ENCODE measurements at regions not wholly inside any gene's neighbourhood (a gene's known extent, or its start where the extent isn't known, plus 50 kb on each side); places are given as distances from the start of the nearest gene placed in this dataset.

DNA sequence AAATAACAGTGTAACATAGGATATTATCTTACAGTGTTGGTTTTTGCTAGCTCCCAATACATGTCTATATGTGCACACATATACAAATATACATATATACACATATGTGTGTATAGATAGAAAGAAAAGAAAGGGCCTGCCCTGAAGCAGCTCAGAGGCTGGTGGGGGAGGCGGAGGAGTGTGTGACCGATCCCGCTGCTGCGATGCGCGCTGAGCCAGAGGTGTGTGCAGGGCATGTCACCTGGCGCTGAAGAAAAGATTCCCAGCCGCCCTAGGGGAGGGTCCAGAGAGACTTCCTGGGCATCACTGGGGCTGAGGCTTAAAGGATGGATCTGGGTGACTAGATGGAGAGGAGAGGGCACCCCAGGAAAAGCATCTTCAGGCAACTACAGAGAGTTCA lies 110.2 kb downstream of the FAM50B start:
- Histone ChIP-seq H3K27ac (no peak overlapping the region), H3K36me3 (no peaks in the 10 kb centered on the region), H3K27me3 (no peaks in the 10 kb centered on the region), H3K9me3 (no peaks in the 10 kb centered on the region), H3K4me1 (no peaks in the 10 kb centered on the region), H3K4me3 (no peak overlapping the region)
- TF ChIP-seq POLR2AphosphoS5 (IDR thresholded peaks at IDR 0.05) (no peak), CTCF (IDR thresholded peaks at IDR 0.05) (no peak), EP300 (IDR thresholded peaks at IDR 0.05; ENCODE audit: low read depth) (no peak), POLR2A (IDR thresholded peaks at IDR 0.05) (no peak)
- no peak for DNase-seq
- intact Hi-C loops (cut with DNase I; ENCODE audit: low total_unique reads) (no loop called here), in situ Hi-C loops (cut with MboI; ENCODE audit: low pct_ligation_motif_present in 1 of 4, low pct_unique_long_range_greater_than_20kb in 1 of 4, low sequenced_read_pairs in 3 of 4) (no loop called here)
- WGBS, 2 donors (ENCODE audit: low coverage in 1 of 2) = 91 to 96% methylated on average over 8 of the region's 8 CpGs

DNA sequence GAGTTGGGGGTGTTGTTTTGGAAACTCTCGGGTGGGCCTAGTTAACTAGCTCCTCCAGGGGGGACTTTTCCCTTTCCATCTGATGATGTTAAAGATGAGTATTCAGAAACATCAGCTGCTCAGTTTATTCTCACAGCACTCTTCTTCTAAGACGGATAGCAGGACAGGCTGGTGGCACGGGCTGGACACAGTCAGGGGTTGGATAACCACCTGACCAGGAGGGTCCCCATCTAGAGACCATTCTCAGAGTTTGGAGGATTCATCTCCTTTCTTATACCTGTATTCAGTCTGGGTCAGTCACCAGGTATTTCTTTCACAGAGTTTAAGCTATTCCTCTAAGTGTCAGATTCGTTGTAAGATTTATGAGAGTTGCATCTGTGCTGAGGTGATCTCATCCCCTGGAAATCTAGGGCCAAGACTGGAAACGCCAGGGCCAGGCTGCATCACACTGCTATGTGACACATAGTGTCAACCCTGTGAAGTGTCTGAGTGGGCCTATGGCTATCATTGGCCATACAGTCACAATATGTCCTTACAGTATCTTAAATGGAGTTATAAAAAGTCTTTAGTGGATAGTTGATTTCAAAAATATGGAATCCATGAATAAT lies 111.7 kb downstream of the FAM50B start:
- no peak overlapping the region for H3K4me3 ChIP-seq
- no peaks in the 10 kb centered on the region for H3K9me3 ChIP-seq
- no peaks in the 10 kb centered on the region for H3K36me3 ChIP-seq
- no peak for DNase-seq
- 69 to 76% methylated on average over 5 of the region's 5 CpGs for WGBS, 2 donors (ENCODE audit: low coverage in 1 of 2)
- intact Hi-C loops (cut with DNase I; ENCODE audit: low total_unique reads) (no loop called here), in situ Hi-C loops (cut with MboI; ENCODE audit: low pct_ligation_motif_present in 1 of 4, low pct_unique_long_range_greater_than_20kb in 1 of 4, low sequenced_read_pairs in 3 of 4) (no loop called here)
- H3K27me3 ChIP-seq = no peaks in the 10 kb centered on the region
- H3K27ac ChIP-seq = no peak overlapping the region
- TF ChIP-seq EP300 (IDR thresholded peaks at IDR 0.05; ENCODE audit: low read depth) (no peak), CTCF (IDR thresholded peaks at IDR 0.05) (no peak), POLR2AphosphoS5 (IDR thresholded peaks at IDR 0.05) (no peak), POLR2A (IDR thresholded peaks at IDR 0.05) (no peak)
- H3K4me1 ChIP-seq = no peaks in the 10 kb centered on the region

DNA sequence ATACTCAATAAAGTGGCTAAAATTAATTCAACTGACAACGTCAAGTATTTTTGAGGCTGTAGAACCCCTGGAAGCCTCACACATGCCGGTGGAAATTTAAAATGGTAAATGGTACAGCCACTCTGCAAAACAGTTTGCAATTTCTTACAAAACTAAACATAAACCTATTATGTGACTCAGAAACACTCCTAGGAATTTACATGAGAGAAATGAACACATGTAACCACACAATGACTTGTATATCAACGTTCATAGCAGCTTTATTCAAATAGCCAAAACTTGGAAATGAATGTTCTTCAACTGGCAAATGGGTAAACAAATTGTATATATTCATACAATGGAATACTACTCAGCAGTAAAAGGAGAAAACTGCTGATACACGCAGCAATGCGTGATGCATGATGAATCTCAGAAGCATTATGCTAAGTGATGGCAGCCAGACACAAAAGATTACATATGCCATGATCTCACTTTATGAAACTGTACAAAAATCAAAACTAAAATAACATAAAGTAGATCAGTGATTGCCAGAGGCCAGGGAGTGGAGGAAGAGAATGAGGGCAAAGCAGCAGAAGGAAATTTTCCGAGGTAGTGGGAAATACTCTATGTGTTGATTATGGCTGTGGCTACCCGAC lies 112.5 kb downstream of the FAM50B start:
- H3K27ac ChIP-seq = no peak overlapping the region
- H3K27me3 ChIP-seq = no peaks in the 10 kb centered on the region
- no peaks in the 10 kb centered on the region for H3K9me3 ChIP-seq
- H3K36me3 ChIP-seq = no peaks in the 10 kb centered on the region
- no peak overlapping the region for H3K4me3 ChIP-seq
- DNase-seq = no peak
- WGBS, 2 donors (ENCODE audit: low coverage in 1 of 2) = 81% methylated on average over 7 of the region's 7 CpGs
- in situ Hi-C loops (cut with MboI; ENCODE audit: low pct_ligation_motif_present in 1 of 4, low pct_unique_long_range_greater_than_20kb in 1 of 4, low sequenced_read_pairs in 3 of 4) (no loop called here), intact Hi-C loops (cut with DNase I; ENCODE audit: low total_unique reads) (no loop called here)
- H3K4me1 ChIP-seq = no peaks in the 10 kb centered on the region
- TF ChIP-seq CTCF (IDR thresholded peaks at IDR 0.05) = no peak
- no peak for TF ChIP-seq EP300 (IDR thresholded peaks at IDR 0.05; ENCODE audit: low read depth)
- TF ChIP-seq POLR2AphosphoS5 (IDR thresholded peaks at IDR 0.05) = no peak

DNA sequence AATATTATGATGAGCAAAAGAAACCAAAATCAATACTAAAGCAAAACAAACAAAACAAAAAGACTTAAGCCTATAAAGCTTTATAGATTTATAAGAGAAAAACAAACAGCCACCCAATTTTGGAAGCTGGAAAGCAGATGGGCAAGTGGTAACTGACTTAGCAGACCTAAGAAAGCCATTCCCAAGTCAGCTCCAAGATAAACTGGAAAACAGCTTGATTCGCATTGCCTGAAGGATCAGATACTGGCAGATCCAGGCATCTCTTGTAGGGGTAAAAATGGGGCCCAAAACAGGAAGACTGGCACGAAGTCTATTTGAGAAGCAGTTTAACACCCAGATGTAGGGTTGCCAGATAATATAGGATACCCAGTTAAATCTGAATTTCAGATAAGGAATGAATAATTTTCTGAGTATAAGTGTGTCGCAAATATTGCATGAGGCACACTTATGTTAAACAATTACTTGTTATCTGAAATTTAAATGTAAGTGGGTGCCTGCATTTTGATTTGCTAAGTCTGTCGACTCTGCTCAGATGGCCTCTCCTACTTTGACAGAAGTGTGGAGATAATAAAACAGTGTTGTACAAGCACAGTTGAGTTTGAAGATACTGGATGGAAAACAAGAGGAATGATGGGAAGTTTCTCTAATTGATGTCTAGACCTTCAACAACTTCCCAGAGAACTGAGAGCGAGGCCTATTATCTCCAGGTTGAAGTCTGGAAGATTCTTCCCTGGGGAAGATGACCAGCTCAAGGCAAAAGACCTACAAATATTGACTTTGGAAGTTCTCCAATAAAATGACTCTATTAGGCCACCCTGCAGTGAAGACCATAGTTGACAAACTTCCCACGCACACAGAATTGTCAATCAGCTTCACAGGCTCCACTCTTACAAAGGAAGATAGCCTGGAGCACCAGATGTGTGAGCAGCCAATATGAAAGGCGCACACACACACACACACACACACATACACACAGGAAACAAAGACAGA lies 113.4 kb downstream of the FAM50B start:
- no peaks in the 10 kb centered on the region for H3K36me3 ChIP-seq
- H3K4me3 ChIP-seq = no peak overlapping the region
- no peaks in the 10 kb centered on the region for H3K27me3 ChIP-seq
- TF ChIP-seq CTCF (IDR thresholded peaks at IDR 0.05) = no peak
- TF ChIP-seq EP300 (IDR thresholded peaks at IDR 0.05; ENCODE audit: low read depth) = no peak
- no peak for TF ChIP-seq POLR2A (IDR thresholded peaks at IDR 0.05)
- TF ChIP-seq POLR2AphosphoS5 (IDR thresholded peaks at IDR 0.05) = no peak
- H3K4me1 ChIP-seq = no peaks in the 10 kb centered on the region
- H3K9me3 ChIP-seq = no peaks in the 10 kb centered on the region
- no peak for DNase-seq
- no peak overlapping the region for H3K27ac ChIP-seq
- in situ Hi-C loops (cut with MboI; ENCODE audit: low pct_ligation_motif_present in 1 of 4, low pct_unique_long_range_greater_than_20kb in 1 of 4, low sequenced_read_pairs in 3 of 4) = no loop called here
- WGBS, 2 donors (ENCODE audit: low coverage in 1 of 2) = 81 to 89% methylated on average over 7 of the region's 7 CpGs
- intact Hi-C loops (cut with DNase I; ENCODE audit: low total_unique reads) = no loop called here

All from transverse colon (tissue), 4 donors.